HG02610 (cell line): ENCODE measurements at regions not wholly inside any gene's neighbourhood (a gene's known extent, or its start where the extent isn't known, plus 50 kb on each side); places are given as distances from the start of the nearest gene placed in this dataset.

ENCODE experiments used
- ATAC-seq: cut with Tn5 transposase; IDR thresholded peaks from one replicate; pipeline ENCODE4 v1.9.1; 2021; ENCODE audit warnings: mild to moderate bottlenecking, moderate library complexity; ENCODE audit not compliant: unreplicated experiment

GRCh38 chr1:234666761-234667160 lies 56.8 kb upstream of the IRF2BP2 start:
- ATAC-seq: no peak

- no peak for ATAC-seq
These were observed 56.1 kb upstream of the IRF2BP2 start for GRCh38 chr1:234665975-234666605.

- no peak for ATAC-seq
These were observed 52.2 kb upstream of the IRF2BP2 start for GRCh38 chr1:234662148-234662547.

GRCh38 chr1:234661317-234661928 lies 51.4 kb upstream of the IRF2BP2 start:
- no peak for ATAC-seq

GRCh38 chr1:234660536-234661316 lies 50.7 kb upstream of the IRF2BP2 start:
- no peak for ATAC-seq
